Kidney (tissue), 13 donors: ENCODE measurements at regions not wholly inside any gene's neighbourhood (a gene's known extent, or its start where the extent isn't known, plus 50 kb on each side); places are given as distances from the start of the nearest gene placed in this dataset.
A peak's percentile ranks its signal among the peaks of the same experiment; 100 is the strongest.

Experiments
- DNase-seq, 5 donors: peaks; one replicate each; pipeline ENCODE4 v3.0.0-alpha.2; 2013 to 2020
- FAIRE-seq: peaks from 2 replicates; lab custom pipeline; 2012; peaks lifted over from hg19 to GRCh38; lab: Jason Lieb, UNC
- H3K27ac ChIP-seq, 2 donors: one replicate each; pipeline ENCODE4 v1.7.0; 2013; ENCODE audit warnings: low read depth in 2 of 2, low read length in 2 of 2, inconsistent platforms in 1 of 2
- H3K27me3 ChIP-seq: one replicate; pipeline ENCODE4 v1.7.1; 2013; ENCODE audit warnings: low read length, inconsistent platforms; ENCODE audit not compliant: control insufficient read depth, insufficient read depth
- H3K36me3 ChIP-seq, 3 donors: one replicate each; pipeline versions ENCODE4 v1.7.0 to v1.7.1; 2013; ENCODE audit warnings: low read length in 3 of 3, control low read depth in 1 of 3, inconsistent platforms in 1 of 3; ENCODE audit not compliant: insufficient read depth in 3 of 3, control insufficient read depth in 2 of 3
- H3K4me1 ChIP-seq, 3 donors: one replicate each; pipeline versions ENCODE4 v1.7.0 to v1.7.1; 2013; ENCODE audit warnings: low read length in 3 of 3, inconsistent platforms in 1 of 3, low read depth in 1 of 3; ENCODE audit not compliant: control insufficient read depth in 2 of 3, insufficient read depth in 2 of 3
- H3K4me3 ChIP-seq, 3 donors: one replicate each; pipeline versions ENCODE4 v1.7.0 to v1.8.1; 2013; ENCODE audit warnings: low read length in 3 of 3, control low read depth in 1 of 3, inconsistent platforms in 1 of 3
- H3K9ac ChIP-seq, 3 donors: one replicate each; pipeline versions ENCODE4 v1.7.0 to v1.7.1; 2013; ENCODE audit warnings: low read length in 3 of 3, control low read depth in 1 of 3, inconsistent platforms in 1 of 3
- H3K9me3 ChIP-seq, 3 donors: one replicate each; pipeline versions ENCODE4 v1.7.0 to v1.7.1; 2013; ENCODE audit warnings: low read length in 3 of 3, control low read depth in 1 of 3, inconsistent platforms in 1 of 3; ENCODE audit not compliant: control insufficient read depth in 2 of 3, insufficient read depth in 1 of 3
- CTCF ChIP-seq: IDR thresholded peaks from 3 replicates; pipeline ENCODE4 v1.5.1; 2012; ENCODE audit warnings: mild to moderate bottlenecking, moderate library complexity, borderline replicate concordance; ENCODE audit not compliant: insufficient read depth; ENCODE audit errors: extremely low read depth
- intact Hi-C: fragments of 100-400 bp; cut with DNase I; formaldehyde crosslinking; loops from one replicate; pipeline ENCODE4 v1.11.1; 2022
- donor health status: control.
- donor health status: control.
- donor health status: control.
- donor health status: control.
- donor health status: control.
- donor health status: DM: yes; HTN: yes; CAD: no.
- donor health status: Normal renal cell carcinoma (clear cell type).

DNA sequence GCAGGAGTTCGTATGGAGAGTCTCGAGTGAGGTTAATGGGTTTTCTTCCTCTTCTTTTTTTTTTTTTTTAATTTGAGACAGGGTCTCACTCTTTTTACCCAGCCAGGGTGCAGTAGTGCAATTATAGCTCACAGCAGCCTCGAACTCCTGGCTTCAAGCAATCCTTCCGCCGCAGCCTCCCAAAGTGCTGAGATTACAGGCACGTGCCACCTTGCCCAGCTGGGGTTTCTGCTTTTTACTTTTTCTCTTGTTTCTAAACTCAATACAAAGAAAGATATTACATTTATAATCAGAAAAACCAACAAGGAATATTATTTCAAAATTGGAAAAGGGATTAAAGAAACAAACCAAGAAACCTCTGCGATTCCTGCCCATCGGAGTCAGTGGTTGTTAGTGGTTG, 175.9 kb downstream of the SEC14L1 start:
- no peak for TF ChIP-seq CTCF
- no peaks in the 10 kb centered on the region for H3K27me3 ChIP-seq
- intact Hi-C loops, result no loop called here
- no peak overlapping the region for H3K9ac ChIP-seq
- peaks cover 0 to 30% (median 23%) of the 10 kb centered on the region in 3 donors for H3K4me1 ChIP-seq
- H3K27ac ChIP-seq, result peak overlapping the region; percentile 41 to 71
- H3K4me3 ChIP-seq, result no peak overlapping the region
- DNase-seq (no peak), FAIRE-seq (no peak)
- no peaks in the 10 kb centered on the region for H3K36me3 ChIP-seq
- H3K9me3 ChIP-seq, result no peaks in the 10 kb centered on the region

GRCh38 chr17:77317091-77317750, 176.5 kb downstream of the SEC14L1 start:
- intact Hi-C loops, result no loop called here
- H3K27ac ChIP-seq, result no peak overlapping the region
- FAIRE-seq, result no peak

GRCh38 chr17:77318021-77318420, 177.3 kb downstream of the SEC14L1 start:
- no peak overlapping the region for H3K9ac ChIP-seq
- H3K4me1 ChIP-seq, result peaks cover 0 to 40% (median 29%) of the 10 kb centered on the region in 3 donors
- intact Hi-C loops, result no loop called here
- no peaks in the 10 kb centered on the region for H3K27me3 ChIP-seq
- DNase-seq, result peak in 2 of 5 donors; percentile 25 to 63
- no peaks in the 10 kb centered on the region for H3K9me3 ChIP-seq
- no peak overlapping the region for H3K27ac ChIP-seq
- H3K4me3 ChIP-seq, result no peak overlapping the region
- TF ChIP-seq CTCF, result no peak
- no peaks in the 10 kb centered on the region for H3K36me3 ChIP-seq
- no peak for FAIRE-seq

More at GRCh38 chr17:77317091-77317750, 176.5 kb downstream of the SEC14L1 start:
- DNase-seq, result peak in 2 of 5 donors; percentile 35 to 52
- H3K27me3 ChIP-seq, result no peaks in the 10 kb centered on the region
- H3K36me3 ChIP-seq, result no peaks in the 10 kb centered on the region
- H3K9ac ChIP-seq, result no peak overlapping the region
- H3K9me3 ChIP-seq, result no peaks in the 10 kb centered on the region
- H3K4me1 ChIP-seq, result peaks cover 0 to 35% (median 28%) of the 10 kb centered on the region in 3 donors
- H3K4me3 ChIP-seq, result no peak overlapping the region
- TF ChIP-seq CTCF, result no peak
